ENCODE measurements at regions not wholly inside any gene's neighbourhood (a gene's known extent, or its start where the extent isn't known, plus 50 kb on each side); places are given as distances from the start of the nearest gene placed in this dataset.

- H3K9me3 ChIP-seq (ENCODE audit: control insufficient read depth, low read length): no peaks in the 10 kb centered on the region
- no peak overlapping the region for H3K27ac ChIP-seq (ENCODE audit: insufficient read depth, low read depth, low read length, poor library complexity, severe bottlenecking)
- no peaks in the 10 kb centered on the region for H3K36me3 ChIP-seq (ENCODE audit: control insufficient read depth, insufficient read depth, low read length)
- no peak overlapping the region for H3K4me3 ChIP-seq (ENCODE audit: insufficient read depth, low read depth, low read length)
- no peaks in the 10 kb centered on the region for H3K4me1 ChIP-seq (ENCODE audit: control insufficient read depth, insufficient read depth, low read length)
- WGBS, 2 experiments: 95 to 100% methylated on average over 2 to 3 of the region's 3 CpGs
- H3K27me3 ChIP-seq (ENCODE audit: control insufficient read depth, insufficient read depth, low read length, poor library complexity, severe bottlenecking): no peaks in the 10 kb centered on the region
These were observed 177.7 kb upstream of the COL1A2 start for GRCh38 chr7:94216944-94217461.

- no CpG with 5 or more reads among the region's 2 CpGs for WGBS, 2 experiments
- H3K36me3 ChIP-seq (ENCODE audit: control insufficient read depth, insufficient read depth, low read length): no peaks in the 10 kb centered on the region
- no peak overlapping the region for H3K27ac ChIP-seq (ENCODE audit: insufficient read depth, low read depth, low read length, poor library complexity, severe bottlenecking)
- H3K27me3 ChIP-seq (ENCODE audit: control insufficient read depth, insufficient read depth, low read length, poor library complexity, severe bottlenecking): no peaks in the 10 kb centered on the region
- no peak overlapping the region for H3K4me3 ChIP-seq (ENCODE audit: insufficient read depth, low read depth, low read length)
- H3K9me3 ChIP-seq (ENCODE audit: control insufficient read depth, low read length): no peaks in the 10 kb centered on the region
- H3K4me1 ChIP-seq (ENCODE audit: control insufficient read depth, insufficient read depth, low read length): no peaks in the 10 kb centered on the region
These were observed 176.9 kb upstream of the COL1A2 start for GRCh38 chr7:94217766-94218165.

- Histone ChIP-seq H3K9me3 (ENCODE audit: control insufficient read depth, low read length) (no peaks in the 10 kb centered on the region), H3K27me3 (ENCODE audit: control insufficient read depth, insufficient read depth, low read length, poor library complexity, severe bottlenecking) (no peaks in the 10 kb centered on the region), H3K36me3 (ENCODE audit: control insufficient read depth, insufficient read depth, low read length) (no peaks in the 10 kb centered on the region), H3K27ac (ENCODE audit: insufficient read depth, low read depth, low read length, poor library complexity, severe bottlenecking) (no peak overlapping the region), H3K4me1 (ENCODE audit: control insufficient read depth, insufficient read depth, low read length) (peaks cover 3% of the 10 kb centered on the region), H3K4me3 (ENCODE audit: insufficient read depth, low read depth, low read length) (no peak overlapping the region)
- WGBS, 2 experiments: 100% methylated on average over 1 of the region's 2 CpGs
These were observed 172.2 kb upstream of the COL1A2 start for GRCh38 chr7:94222516-94222915.

- Histone ChIP-seq H3K27ac (ENCODE audit: insufficient read depth, low read depth, low read length, poor library complexity, severe bottlenecking) (peak overlapping the region; percentile 22), H3K27me3 (ENCODE audit: control insufficient read depth, insufficient read depth, low read length, poor library complexity, severe bottlenecking) (no peaks in the 10 kb centered on the region), H3K9me3 (ENCODE audit: control insufficient read depth, low read length) (no peaks in the 10 kb centered on the region), H3K4me1 (ENCODE audit: control insufficient read depth, insufficient read depth, low read length) (peaks cover 3% of the 10 kb centered on the region), H3K4me3 (ENCODE audit: insufficient read depth, low read depth, low read length) (no peak overlapping the region), H3K36me3 (ENCODE audit: control insufficient read depth, insufficient read depth, low read length) (no peaks in the 10 kb centered on the region)
- WGBS, 2 experiments: 2 to 5% methylated on average over 6 of the region's 6 CpGs
These were observed 171.2 kb upstream of the COL1A2 start for GRCh38 chr7:94223375-94224084.

GRCh38 chr7:94228223-94228622, 166.5 kb upstream of the COL1A2 start:
- H3K9me3 ChIP-seq (ENCODE audit: control insufficient read depth, low read length): no peaks in the 10 kb centered on the region
- no peak overlapping the region for H3K27ac ChIP-seq (ENCODE audit: insufficient read depth, low read depth, low read length, poor library complexity, severe bottlenecking)
- no peaks in the 10 kb centered on the region for H3K36me3 ChIP-seq (ENCODE audit: control insufficient read depth, insufficient read depth, low read length)
- peaks cover 3% of the 10 kb centered on the region for H3K4me1 ChIP-seq (ENCODE audit: control insufficient read depth, insufficient read depth, low read length)
- H3K4me3 ChIP-seq (ENCODE audit: insufficient read depth, low read depth, low read length): no peak overlapping the region
- no peaks in the 10 kb centered on the region for H3K27me3 ChIP-seq (ENCODE audit: control insufficient read depth, insufficient read depth, low read length, poor library complexity, severe bottlenecking)

DNA sequence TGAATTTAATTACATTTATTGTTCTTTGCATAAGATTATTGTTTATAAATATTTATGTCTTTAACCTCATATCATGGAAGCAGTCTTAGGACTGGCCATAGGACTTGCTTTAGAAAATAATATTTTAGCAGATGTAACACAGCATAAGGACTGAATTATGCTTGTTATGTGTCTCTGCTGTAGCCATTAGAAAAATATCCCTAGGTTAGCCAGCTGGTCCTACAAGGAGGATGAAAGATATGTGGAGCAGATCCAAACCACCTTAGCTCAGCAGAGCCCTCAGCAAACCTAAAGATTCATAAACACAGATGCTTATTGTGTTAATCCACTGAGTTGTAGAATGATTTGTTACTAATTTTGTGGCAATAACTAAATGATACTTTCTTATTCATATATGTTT, 166.0 kb upstream of the COL1A2 start:
- H3K36me3 ChIP-seq (ENCODE audit: control insufficient read depth, insufficient read depth, low read length): no peaks in the 10 kb centered on the region
- no peak overlapping the region for H3K27ac ChIP-seq (ENCODE audit: insufficient read depth, low read depth, low read length, poor library complexity, severe bottlenecking)
- no peak overlapping the region for H3K4me3 ChIP-seq (ENCODE audit: insufficient read depth, low read depth, low read length)
- H3K4me1 ChIP-seq (ENCODE audit: control insufficient read depth, insufficient read depth, low read length): peaks cover 3% of the 10 kb centered on the region
- no peaks in the 10 kb centered on the region for H3K27me3 ChIP-seq (ENCODE audit: control insufficient read depth, insufficient read depth, low read length, poor library complexity, severe bottlenecking)
- no peaks in the 10 kb centered on the region for H3K9me3 ChIP-seq (ENCODE audit: control insufficient read depth, low read length)

GRCh38 chr7:94231305-94231704, 163.4 kb upstream of the COL1A2 start:
- Histone ChIP-seq H3K27me3 (ENCODE audit: control insufficient read depth, insufficient read depth, low read length, poor library complexity, severe bottlenecking) (peaks cover 20% of the 10 kb centered on the region), H3K9me3 (ENCODE audit: control insufficient read depth, low read length) (no peaks in the 10 kb centered on the region), H3K4me1 (ENCODE audit: control insufficient read depth, insufficient read depth, low read length) (no peaks in the 10 kb centered on the region), H3K36me3 (ENCODE audit: control insufficient read depth, insufficient read depth, low read length) (no peaks in the 10 kb centered on the region), H3K4me3 (ENCODE audit: insufficient read depth, low read depth, low read length) (no peak overlapping the region), H3K27ac (ENCODE audit: insufficient read depth, low read depth, low read length, poor library complexity, severe bottlenecking) (no peak overlapping the region)
- WGBS, 2 experiments: 92 to 95% methylated on average over 2 of the region's 2 CpGs

GRCh38 chr7:94236960-94237359, 157.7 kb upstream of the COL1A2 start:
- Histone ChIP-seq H3K27me3 (ENCODE audit: control insufficient read depth, insufficient read depth, low read length, poor library complexity, severe bottlenecking) (peaks cover 20% of the 10 kb centered on the region), H3K36me3 (ENCODE audit: control insufficient read depth, insufficient read depth, low read length) (no peaks in the 10 kb centered on the region), H3K4me1 (ENCODE audit: control insufficient read depth, insufficient read depth, low read length) (peaks cover 23% of the 10 kb centered on the region), H3K4me3 (ENCODE audit: insufficient read depth, low read depth, low read length) (no peak overlapping the region), H3K9me3 (ENCODE audit: control insufficient read depth, low read length) (no peaks in the 10 kb centered on the region), H3K27ac (ENCODE audit: insufficient read depth, low read depth, low read length, poor library complexity, severe bottlenecking) (no peak overlapping the region)
- 7 to 33% methylated on average over 1 to 2 of the region's 2 CpGs for WGBS, 2 experiments

GRCh38 chr7:94237417-94237816, 157.3 kb upstream of the COL1A2 start:
- H3K27me3 ChIP-seq (ENCODE audit: control insufficient read depth, insufficient read depth, low read length, poor library complexity, severe bottlenecking): peaks cover 20% of the 10 kb centered on the region
- no peaks in the 10 kb centered on the region for H3K9me3 ChIP-seq (ENCODE audit: control insufficient read depth, low read length)
- WGBS, 2 experiments: 66 to 70% methylated on average over 3 of the region's 3 CpGs
- peaks cover 23% of the 10 kb centered on the region for H3K4me1 ChIP-seq (ENCODE audit: control insufficient read depth, insufficient read depth, low read length)
- H3K36me3 ChIP-seq (ENCODE audit: control insufficient read depth, insufficient read depth, low read length): no peaks in the 10 kb centered on the region
- no peak overlapping the region for H3K27ac ChIP-seq (ENCODE audit: insufficient read depth, low read depth, low read length, poor library complexity, severe bottlenecking)
- H3K4me3 ChIP-seq (ENCODE audit: insufficient read depth, low read depth, low read length): no peak overlapping the region

DNA sequence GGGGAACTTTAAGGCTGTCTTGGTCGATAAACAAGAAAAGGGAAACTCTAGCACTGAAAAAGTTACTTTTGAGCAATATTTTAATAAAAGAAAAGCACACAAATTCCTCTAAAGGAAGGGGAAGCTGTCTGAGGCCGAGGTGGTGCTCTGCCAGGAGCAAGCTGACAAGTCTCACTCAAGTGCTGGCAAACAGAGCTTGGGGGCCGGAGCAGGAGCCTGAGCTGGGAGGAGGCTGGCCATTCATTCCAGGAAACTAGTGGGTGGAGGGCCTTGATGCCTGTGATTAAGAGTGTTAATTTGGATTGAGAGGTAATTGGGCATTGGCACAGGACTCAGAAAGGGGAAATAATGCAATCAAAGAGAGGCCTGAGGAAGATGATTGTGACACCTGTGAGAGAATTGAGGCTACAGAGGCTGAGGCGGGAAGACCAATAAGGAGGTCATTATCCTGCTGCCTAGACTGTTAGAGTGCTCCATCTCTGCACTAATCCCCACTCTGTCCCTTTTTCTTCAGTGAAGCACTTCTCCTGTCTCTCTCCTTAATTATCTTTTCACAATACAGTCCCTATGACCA, 154.9 kb upstream of the COL1A2 start:
- WGBS, 2 experiments: 66 to 69% methylated on average over 4 of the region's 4 CpGs
- peaks cover 15% of the 10 kb centered on the region for H3K27me3 ChIP-seq (ENCODE audit: control insufficient read depth, insufficient read depth, low read length, poor library complexity, severe bottlenecking)
- H3K27ac ChIP-seq (ENCODE audit: insufficient read depth, low read depth, low read length, poor library complexity, severe bottlenecking): no peak overlapping the region
- H3K9me3 ChIP-seq (ENCODE audit: control insufficient read depth, low read length): no peaks in the 10 kb centered on the region
- H3K36me3 ChIP-seq (ENCODE audit: control insufficient read depth, insufficient read depth, low read length): no peaks in the 10 kb centered on the region
- peaks cover 23% of the 10 kb centered on the region for H3K4me1 ChIP-seq (ENCODE audit: control insufficient read depth, insufficient read depth, low read length)
- no peak overlapping the region for H3K4me3 ChIP-seq (ENCODE audit: insufficient read depth, low read depth, low read length)

Data from ectodermal cell (in vitro differentiated cells).